Right lobe of liver (tissue), 6 donors: ENCODE measurements at regions not wholly inside any gene's neighbourhood (a gene's known extent, or its start where the extent isn't known, plus 50 kb on each side); places are given as distances from the start of the nearest gene placed in this dataset.

Experiments used
- ATAC-seq, 4 donors: fragments of 200-7000 bp; cut with Tn5 transposase; one replicate each; pipeline ENCODE4 v1.9.1; 2020; ENCODE audit warnings: mild to moderate bottlenecking in 4 of 4, moderate library complexity in 4 of 4
- DNase-seq, 3 donors: peaks; one replicate each; pipeline ENCODE4 v3.0.0-alpha.2; 2020
- H3K27ac ChIP-seq, 3 donors: fragments of 200-600 bp; one replicate each; pipeline ENCODE4 v1.8.0; 2022
- H3K27me3 ChIP-seq, 2 donors: fragments of 200-600 bp; one replicate each; pipeline ENCODE4 v1.8.0; 2022
- H3K36me3 ChIP-seq, 4 donors: fragments of 200-600 bp; sonication (generic) in 1 of 4; one replicate each; pipeline versions ENCODE4 v1.5.1 to v1.8.0; 2017 to 2022; ENCODE audit warnings: control low read depth in 1 of 4
- H3K4me1 ChIP-seq, 4 donors: fragments of 200-600 bp; sonication (generic) in 1 of 4; one replicate each; pipeline versions ENCODE4 v1.5.1 to v1.8.0; 2017 to 2022; ENCODE audit warnings: control low read depth in 1 of 4
- H3K4me3 ChIP-seq, 3 donors: fragments of 200-600 bp; one replicate each; pipeline ENCODE4 v1.8.0; 2022
- H3K9me3 ChIP-seq, 4 donors: fragments of 200-600 bp; sonication (generic) in 1 of 4; one replicate each; pipeline versions ENCODE4 v1.5.1 to v1.8.0; 2017 to 2022; ENCODE audit warnings: control low read depth in 1 of 4
- CTCF ChIP-seq, 4 donors: fragments of 200-600 bp in 3 of 4; fragments of 450-650 bp in 1 of 4; IDR thresholded peaks; one replicate each; pipeline versions ENCODE4 v1.5.1 to v1.8.0; 2016 to 2022; ENCODE audit warnings: antibody characterized with exemption in 4 of 4, mild to moderate bottlenecking in 2 of 4
- POLR2A ChIP-seq: fragments of 450-650 bp; IDR thresholded peaks from one replicate; pipeline ENCODE4 v1.6.1; 2017; ENCODE audit warnings: antibody characterized with exemption, mild to moderate bottlenecking
- WGBS: methylation state at CpG from one replicate; pipeline ENCODE4 v1.1.6; 2018; ENCODE audit warnings: low coverage, low lambda C conversion rate; ENCODE audit not compliant: insufficient coverage; ENCODE audit errors: missing lambda C conversion rate; 5-methylcytosine and 5-hydroxymethylcytosine counted together
- intact Hi-C, 2 donors: fragments of 100-400 bp; cut with DNase I; formaldehyde crosslinking; loops; one replicate each; pipeline versions ENCODE4 v1.11.2 to v1.14.1; 2022
- donor health status: DM: no; HTN: yes; CAD: no.
- donor health status: DM: no; HTN: no; CAD: no.
- donor health status: DM: no; HTN: no; CAD: no.
- donor health status: DM: no; HTN: yes; CAD: no.
- donor health status: DM: no; HTN: yes; CAD: no.

DNA sequence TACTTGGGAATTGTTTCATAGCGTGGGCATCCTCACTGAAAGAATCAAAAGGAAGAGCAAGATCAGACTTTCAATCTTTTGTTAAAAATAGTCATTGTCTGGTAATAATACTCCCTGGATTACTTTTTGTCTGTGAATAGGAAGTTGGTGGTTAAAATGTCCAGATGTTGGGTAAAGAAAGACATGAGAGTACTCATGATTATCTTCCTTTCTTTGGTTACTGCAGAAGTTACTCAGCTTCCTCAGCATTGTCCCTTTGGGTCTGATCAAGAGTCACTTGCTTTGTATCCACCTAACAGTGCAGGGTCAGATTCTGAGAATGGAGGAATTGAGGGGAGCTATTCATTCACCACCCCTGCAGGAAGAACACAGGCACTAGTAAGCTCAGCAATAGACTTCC, 54.6 kb downstream of the RIN2 start:
- TF ChIP-seq POLR2A, result no peak
- TF ChIP-seq CTCF (IDR thresholded peaks at IDR 0.05), result no peak
- Histone ChIP-seq H3K27me3 (no peaks in the 10 kb centered on the region), H3K36me3 (no peaks in the 10 kb centered on the region), H3K4me1 (no peaks in the 10 kb centered on the region), H3K4me3 (no peak overlapping the region), H3K27ac (no peak overlapping the region), H3K9me3 (no peaks in the 10 kb centered on the region)
- ATAC-seq (no peak), DNase-seq (no peak)
- intact Hi-C loops, result no loop called here
- 75% methylated on average over 1 of the region's 1 CpG for WGBS

GRCh38 chr20:19813846-19814640, 56.0 kb downstream of the RIN2 start:
- Histone ChIP-seq H3K4me1 (no peaks in the 10 kb centered on the region), H3K9me3 (no peaks in the 10 kb centered on the region), H3K27me3 (no peaks in the 10 kb centered on the region), H3K27ac (no peak overlapping the region), H3K36me3 (no peaks in the 10 kb centered on the region), H3K4me3 (no peak overlapping the region)
- WGBS, result 63% methylated on average over 9 of the region's 9 CpGs
- intact Hi-C loops, result no loop called here
- ATAC-seq, result no peak
- DNase-seq, result no peak
- no peak for TF ChIP-seq POLR2A
- no peak for TF ChIP-seq CTCF (IDR thresholded peaks at IDR 0.05)

DNA sequence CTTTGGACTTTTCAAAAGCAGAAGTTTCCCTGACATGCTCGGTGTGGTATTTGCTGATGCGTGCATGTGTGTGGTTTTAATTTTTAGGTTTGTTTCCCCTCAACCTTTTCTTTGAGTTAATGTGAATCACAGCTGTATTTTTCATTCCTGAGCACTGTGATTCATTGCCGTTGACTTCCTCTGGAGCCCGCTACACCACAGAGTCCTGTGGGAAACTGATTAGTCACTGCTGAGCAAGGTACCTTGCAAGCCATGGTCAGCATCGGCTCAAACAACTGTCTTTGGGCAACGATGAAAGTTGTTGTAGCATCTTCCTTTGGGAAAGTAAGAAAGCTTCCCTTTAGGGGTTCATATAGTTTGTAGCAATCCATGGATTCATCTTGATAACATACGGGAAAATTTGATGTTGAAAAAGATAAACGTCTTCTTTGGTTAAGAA, 57.5 kb downstream of the RIN2 start:
- DNase-seq, result no peak
- H3K4me3 ChIP-seq, result no peak overlapping the region
- H3K27me3 ChIP-seq, result no peaks in the 10 kb centered on the region

GRCh38 chr20:19816386-19816785, 58.3 kb downstream of the RIN2 start:
- ATAC-seq, result no peak
- Histone ChIP-seq H3K4me3 (no peak overlapping the region), H3K36me3 (no peaks in the 10 kb centered on the region), H3K9me3 (no peaks in the 10 kb centered on the region), H3K27ac (no peak overlapping the region), H3K4me1 (no peaks in the 10 kb centered on the region), H3K27me3 (no peaks in the 10 kb centered on the region)
- WGBS, result 65% methylated on average over 4 of the region's 4 CpGs
- intact Hi-C loops, result no loop called here
- TF ChIP-seq CTCF (IDR thresholded peaks at IDR 0.05) (no peak), POLR2A (no peak)
- DNase-seq, result no peak

More for the DNA sequence above, 57.5 kb downstream of the RIN2 start:
- no peak overlapping the region for H3K27ac ChIP-seq
- intact Hi-C loops, result no loop called here
- H3K9me3 ChIP-seq, result no peaks in the 10 kb centered on the region
- ATAC-seq, result peak; percentile 43 to 87 (median 68)
- no peaks in the 10 kb centered on the region for H3K36me3 ChIP-seq
- TF ChIP-seq POLR2A, result no peak
- no peak for TF ChIP-seq CTCF (IDR thresholded peaks at IDR 0.05)
- H3K4me1 ChIP-seq, result no peaks in the 10 kb centered on the region
- WGBS, result 52% methylated on average over 8 of the region's 8 CpGs
